Uterus (tissue), 3 donors: ENCODE measurements at regions not wholly inside any gene's neighbourhood (a gene's known extent, or its start where the extent isn't known, plus 50 kb on each side); places are given as distances from the start of the nearest gene placed in this dataset.

ENCODE experiments used
- DNase-seq, 2 donors: peaks; one replicate each; pipeline ENCODE4 v3.0.0-alpha.2; 2019 to 2020
- H3K27ac ChIP-seq, 2 donors: fragments of 200-600 bp; sonication (generic); 1 replicate in 1 of 2; 2 replicates in 1 of 2; pipeline ENCODE4 v1.5.1; 2016 to 2018
- H3K27me3 ChIP-seq, 2 donors: fragments of 200-600 bp; sonication (generic); one replicate each; pipeline ENCODE4 v1.5.1; 2018 to 2019; ENCODE audit warnings: control low read depth in 1 of 2
- H3K36me3 ChIP-seq, 2 donors: fragments of 200-600 bp; sonication (generic); one replicate each; pipeline ENCODE4 v1.5.1; 2019; ENCODE audit warnings: control low read depth in 1 of 2
- H3K4me1 ChIP-seq, 2 donors: fragments of 200-600 bp; sonication (generic); one replicate each; pipeline ENCODE4 v1.5.1; 2018 to 2019; ENCODE audit warnings: control low read depth in 1 of 2
- H3K4me3 ChIP-seq, 2 donors: fragments of 200-600 bp; sonication (generic); 1 replicate in 1 of 2; 2 replicates in 1 of 2; pipeline ENCODE4 v1.5.1; 2018 to 2019; ENCODE audit warnings: mild to moderate bottlenecking in 1 of 2
- H3K9me3 ChIP-seq, 2 donors: fragments of 200-600 bp; sonication (generic); one replicate each; pipeline ENCODE4 v1.5.1; 2019; ENCODE audit warnings: control low read depth in 1 of 2
- POLR2A ChIP-seq, 2 donors: fragments of 450-650 bp; IDR thresholded peaks; one replicate each; pipeline ENCODE4 v1.6.1; 2016; ENCODE audit warnings: antibody characterized with exemption in 2 of 2, mild to moderate bottlenecking in 1 of 2, moderate library complexity in 1 of 2
- intact Hi-C: fragments of 100-400 bp; cut with DNase I; formaldehyde crosslinking; loops from one replicate; pipeline ENCODE4 v1.15.1; 2023; ENCODE audit warnings: low total_unique reads
- TF ChIP-seq, protein P1 (sequence below), 4 experiments: fragments of 200-600 bp in 2 of 4; fragments of 450-650 bp in 2 of 4; sonication (generic) in 2 of 4; IDR thresholded peaks; one replicate each; pipeline ENCODE4 v1.5.1; 2016 to 2019; ENCODE audit warnings: antibody characterized with exemption in 4 of 4, mild to moderate bottlenecking in 2 of 4, moderate library complexity in 1 of 4
- donor health status: DM: yes; HTN: yes; CAD: no.

DNA sequence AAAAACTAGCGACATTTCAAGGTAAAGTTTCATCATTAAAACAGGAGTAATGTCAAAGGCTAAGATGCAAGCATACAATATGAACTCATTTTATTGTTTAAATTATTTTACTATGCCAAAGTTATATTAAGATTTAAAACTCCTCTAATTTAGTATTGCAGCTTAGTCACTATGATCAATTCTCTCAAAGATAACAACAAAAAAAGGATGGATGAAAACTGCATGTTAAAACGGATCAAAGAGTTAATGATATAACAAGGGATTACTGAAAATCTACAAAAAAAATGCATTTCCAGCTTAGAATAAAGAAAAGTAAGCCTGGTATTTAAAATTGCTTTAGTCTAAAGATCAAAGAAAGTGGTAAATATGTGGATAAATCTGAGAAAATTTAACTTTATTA lies 587.8 kb upstream of the PCDH20 start:
- TF ChIP-seq, protein P1, sequence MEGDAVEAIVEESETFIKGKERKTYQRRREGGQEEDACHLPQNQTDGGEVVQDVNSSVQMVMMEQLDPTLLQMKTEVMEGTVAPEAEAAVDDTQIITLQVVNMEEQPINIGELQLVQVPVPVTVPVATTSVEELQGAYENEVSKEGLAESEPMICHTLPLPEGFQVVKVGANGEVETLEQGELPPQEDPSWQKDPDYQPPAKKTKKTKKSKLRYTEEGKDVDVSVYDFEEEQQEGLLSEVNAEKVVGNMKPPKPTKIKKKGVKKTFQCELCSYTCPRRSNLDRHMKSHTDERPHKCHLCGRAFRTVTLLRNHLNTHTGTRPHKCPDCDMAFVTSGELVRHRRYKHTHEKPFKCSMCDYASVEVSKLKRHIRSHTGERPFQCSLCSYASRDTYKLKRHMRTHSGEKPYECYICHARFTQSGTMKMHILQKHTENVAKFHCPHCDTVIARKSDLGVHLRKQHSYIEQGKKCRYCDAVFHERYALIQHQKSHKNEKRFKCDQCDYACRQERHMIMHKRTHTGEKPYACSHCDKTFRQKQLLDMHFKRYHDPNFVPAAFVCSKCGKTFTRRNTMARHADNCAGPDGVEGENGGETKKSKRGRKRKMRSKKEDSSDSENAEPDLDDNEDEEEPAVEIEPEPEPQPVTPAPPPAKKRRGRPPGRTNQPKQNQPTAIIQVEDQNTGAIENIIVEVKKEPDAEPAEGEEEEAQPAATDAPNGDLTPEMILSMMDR (IDR thresholded peaks at IDR 0.05) = no peak
- TF ChIP-seq POLR2A (IDR thresholded peaks at IDR 0.05) = no peak

DNA sequence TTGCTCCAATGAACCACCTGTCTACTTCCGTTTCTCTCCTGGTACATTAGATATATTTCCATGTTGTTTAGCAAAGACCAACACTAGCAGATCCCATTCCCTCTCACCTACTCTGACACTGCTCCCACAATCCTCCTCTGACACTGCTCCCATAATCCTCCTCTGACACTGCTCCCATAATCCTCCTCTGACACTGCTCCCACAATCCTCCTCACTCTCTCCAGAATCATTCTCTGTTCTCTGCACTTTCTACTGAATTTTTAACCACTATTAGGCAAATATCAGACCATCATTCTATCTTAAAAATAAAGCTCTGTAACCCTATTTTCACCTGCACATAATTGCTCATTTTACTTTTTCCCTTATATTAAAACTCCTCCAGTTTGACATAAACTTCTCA lies 578.5 kb upstream of the PCDH20 start:
- Histone ChIP-seq H3K4me1 (no peaks in the 10 kb centered on the region), H3K36me3 (no peaks in the 10 kb centered on the region), H3K9me3 (no peaks in the 10 kb centered on the region), H3K4me3 (no peak overlapping the region), H3K27me3 (no peaks in the 10 kb centered on the region), H3K27ac (no peak overlapping the region)
- intact Hi-C loops = no loop called here
- no peak for TF ChIP-seq POLR2A (IDR thresholded peaks at IDR 0.05)
- TF ChIP-seq, protein P1 (IDR thresholded peaks at IDR 0.05) = no peak
- DNase-seq = no peak

More for the DNA sequence above, 587.8 kb upstream of the PCDH20 start:
- Histone ChIP-seq H3K4me1 (no peaks in the 10 kb centered on the region), H3K27me3 (no peaks in the 10 kb centered on the region), H3K36me3 (no peaks in the 10 kb centered on the region), H3K9me3 (no peaks in the 10 kb centered on the region), H3K4me3 (no peak overlapping the region), H3K27ac (no peak overlapping the region)
- intact Hi-C loops = no loop called here
- DNase-seq = no peak

DNA sequence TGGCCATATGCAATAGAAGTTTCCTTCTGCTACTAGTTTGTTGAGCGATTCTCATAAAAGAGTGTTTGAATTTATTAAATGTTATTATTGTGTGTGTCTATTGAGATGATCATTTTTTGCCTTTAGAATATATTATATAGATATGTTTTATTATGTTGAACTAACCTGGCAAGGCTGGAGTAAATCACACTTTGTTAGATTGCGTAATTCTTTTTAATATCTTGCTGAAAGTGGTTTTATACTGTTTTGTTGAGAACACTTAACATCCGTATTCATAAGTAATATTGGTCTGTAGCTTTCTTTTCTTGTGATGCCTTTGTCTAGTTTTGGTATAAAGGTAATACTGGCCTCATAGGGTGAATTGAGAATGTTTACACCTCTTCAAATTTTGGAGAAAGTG lies 574.3 kb upstream of the PCDH20 start:
- Histone ChIP-seq H3K36me3 (no peaks in the 10 kb centered on the region), H3K4me3 (no peak overlapping the region), H3K4me1 (no peaks in the 10 kb centered on the region), H3K9me3 (no peaks in the 10 kb centered on the region), H3K27me3 (no peaks in the 10 kb centered on the region), H3K27ac (no peak overlapping the region)
- intact Hi-C loops = no loop called here
- DNase-seq = no peak
- TF ChIP-seq POLR2A (IDR thresholded peaks at IDR 0.05) = no peak
- TF ChIP-seq, protein P1 (IDR thresholded peaks at IDR 0.05) = no peak

DNA sequence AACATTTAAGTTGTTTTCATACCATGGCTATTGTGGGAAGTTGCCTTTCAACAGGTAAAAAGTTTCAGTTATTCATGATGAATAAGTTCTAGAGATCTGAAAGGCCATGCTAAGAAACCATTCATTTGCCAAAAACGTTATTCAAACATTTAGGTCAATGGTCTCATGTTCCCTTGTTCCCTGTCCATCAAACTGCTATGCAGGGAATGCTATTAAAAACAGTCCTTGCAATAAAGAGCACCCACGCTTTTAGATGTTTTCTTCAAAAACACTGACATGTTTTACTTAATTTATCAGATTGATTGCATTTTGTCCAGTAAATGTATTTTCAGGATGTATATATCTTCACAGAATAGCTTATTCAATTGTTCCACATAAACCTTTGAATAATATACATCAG lies 573.2 kb upstream of the PCDH20 start:
- intact Hi-C loops = no loop called here
- TF ChIP-seq POLR2A (IDR thresholded peaks at IDR 0.05) = no peak
- TF ChIP-seq, protein P1 (IDR thresholded peaks at IDR 0.05) = no peak

DNA sequence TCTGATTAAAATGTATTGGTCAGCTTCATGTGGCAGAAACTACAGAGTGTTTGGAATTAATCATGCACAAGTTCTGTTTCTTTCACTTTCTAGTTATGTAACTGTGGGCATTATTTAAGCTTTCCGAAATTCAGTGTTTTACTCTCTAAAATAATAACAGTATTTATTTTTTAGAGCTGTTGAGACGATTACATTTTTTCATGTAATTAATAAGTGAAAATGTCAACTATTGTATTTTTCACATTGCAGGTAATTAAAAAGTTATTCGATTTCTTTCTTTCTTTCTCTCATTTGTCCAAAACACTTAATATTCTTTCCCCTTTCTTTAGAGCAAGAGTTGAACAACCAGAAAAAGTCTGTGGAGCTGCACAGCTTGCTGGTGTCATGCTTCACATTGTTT lies 559.4 kb upstream of the PCDH20 start:
- no peak for DNase-seq
- intact Hi-C loops = no loop called here
- Histone ChIP-seq H3K4me1 (no peaks in the 10 kb centered on the region), H3K36me3 (no peaks in the 10 kb centered on the region), H3K27ac (no peak overlapping the region), H3K4me3 (no peak overlapping the region), H3K9me3 (no peaks in the 10 kb centered on the region), H3K27me3 (no peaks in the 10 kb centered on the region)
- TF ChIP-seq, protein P1 (IDR thresholded peaks at IDR 0.05) = no peak
- TF ChIP-seq POLR2A (IDR thresholded peaks at IDR 0.05) = no peak

More for the DNA sequence above, 573.2 kb upstream of the PCDH20 start:
- DNase-seq = no peak
- no peak overlapping the region for H3K4me3 ChIP-seq
- no peaks in the 10 kb centered on the region for H3K9me3 ChIP-seq
- no peak overlapping the region for H3K27ac ChIP-seq
- H3K4me1 ChIP-seq = no peaks in the 10 kb centered on the region
- H3K27me3 ChIP-seq = no peaks in the 10 kb centered on the region
- H3K36me3 ChIP-seq = no peaks in the 10 kb centered on the region
